ENCODE measurements at regions not wholly inside any gene's neighbourhood (a gene's known extent, or its start where the extent isn't known, plus 50 kb on each side); places are given as distances from the start of the nearest gene placed in this dataset.

DNA sequence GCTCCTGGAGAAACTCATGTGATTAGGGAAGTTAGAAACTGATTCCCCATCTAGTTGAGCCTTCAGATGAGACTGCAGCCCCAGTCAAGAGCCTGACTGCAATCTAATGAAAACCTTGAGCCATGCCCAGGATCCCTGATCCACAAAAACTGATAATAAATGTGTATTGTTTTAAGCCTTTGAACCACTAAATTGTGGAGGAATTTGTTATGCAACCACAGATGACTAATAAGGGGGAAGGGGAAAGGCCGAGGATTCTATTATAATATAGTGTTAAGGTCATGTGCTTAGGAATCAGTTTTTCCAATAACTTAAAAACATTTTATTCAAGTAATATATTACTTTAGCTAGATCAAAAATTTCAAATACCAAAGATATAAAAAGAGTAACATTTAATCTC lies 52.8 kb upstream of the USP25 start:
- no peak overlapping the region for H3K4me3 ChIP-seq
- no peaks in the 10 kb centered on the region for H3K36me3 ChIP-seq
- peaks cover 6% of the 10 kb centered on the region for H3K9me3 ChIP-seq (replicated peaks)
- no peak for DNase-seq
- H3K27ac ChIP-seq (replicated peaks), result no peak overlapping the region
- TF ChIP-seq, protein P1, sequence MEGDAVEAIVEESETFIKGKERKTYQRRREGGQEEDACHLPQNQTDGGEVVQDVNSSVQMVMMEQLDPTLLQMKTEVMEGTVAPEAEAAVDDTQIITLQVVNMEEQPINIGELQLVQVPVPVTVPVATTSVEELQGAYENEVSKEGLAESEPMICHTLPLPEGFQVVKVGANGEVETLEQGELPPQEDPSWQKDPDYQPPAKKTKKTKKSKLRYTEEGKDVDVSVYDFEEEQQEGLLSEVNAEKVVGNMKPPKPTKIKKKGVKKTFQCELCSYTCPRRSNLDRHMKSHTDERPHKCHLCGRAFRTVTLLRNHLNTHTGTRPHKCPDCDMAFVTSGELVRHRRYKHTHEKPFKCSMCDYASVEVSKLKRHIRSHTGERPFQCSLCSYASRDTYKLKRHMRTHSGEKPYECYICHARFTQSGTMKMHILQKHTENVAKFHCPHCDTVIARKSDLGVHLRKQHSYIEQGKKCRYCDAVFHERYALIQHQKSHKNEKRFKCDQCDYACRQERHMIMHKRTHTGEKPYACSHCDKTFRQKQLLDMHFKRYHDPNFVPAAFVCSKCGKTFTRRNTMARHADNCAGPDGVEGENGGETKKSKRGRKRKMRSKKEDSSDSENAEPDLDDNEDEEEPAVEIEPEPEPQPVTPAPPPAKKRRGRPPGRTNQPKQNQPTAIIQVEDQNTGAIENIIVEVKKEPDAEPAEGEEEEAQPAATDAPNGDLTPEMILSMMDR (IDR thresholded peaks at IDR 0.05; ENCODE audit: borderline replicate concordance), result no peak
- no peaks in the 10 kb centered on the region for H3K27me3 ChIP-seq (ENCODE audit: low read depth)
- H3K4me1 ChIP-seq, result no peaks in the 10 kb centered on the region
- intact Hi-C loops (cut with micrococcal nuclease), result no loop called here

DNA sequence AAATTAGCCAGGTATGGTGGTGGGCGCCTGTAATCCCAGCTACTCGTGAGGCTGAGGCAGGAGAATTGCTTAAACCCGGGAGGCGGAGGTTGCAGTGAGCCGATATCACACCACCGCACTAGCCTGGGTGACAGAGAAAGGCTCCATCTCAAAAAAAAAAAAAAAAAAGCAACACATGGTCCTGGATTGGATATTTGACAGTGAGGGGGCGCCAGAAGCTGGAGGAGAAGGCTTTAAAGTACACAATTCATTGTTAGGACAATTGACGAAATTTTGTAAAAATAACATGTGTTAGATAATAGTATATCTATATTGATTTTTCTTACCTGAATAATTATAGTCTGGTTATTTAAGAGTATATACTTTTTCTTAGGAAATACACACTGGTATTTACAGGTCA lies 50.2 kb upstream of the USP25 start:
- Histone ChIP-seq H3K36me3 (no peaks in the 10 kb centered on the region), H3K27ac (replicated peaks) (no peak overlapping the region), H3K4me3 (no peak overlapping the region), H3K4me1 (peaks cover 3% of the 10 kb centered on the region), H3K9me3 (replicated peaks) (peaks cover 6% of the 10 kb centered on the region), H3K27me3 (ENCODE audit: low read depth) (no peaks in the 10 kb centered on the region)
- no peak for DNase-seq
- TF ChIP-seq, protein P1 (IDR thresholded peaks at IDR 0.05; ENCODE audit: borderline replicate concordance), result no peak
- intact Hi-C loops (cut with micrococcal nuclease), result no loop called here

Measured in left ventricle myocardium inferior (tissue), 1 donor.